Cardiac muscle cell (in vitro differentiated cells and primary cell): ENCODE measurements at regions not wholly inside any gene's neighbourhood (a gene's known extent, or its start where the extent isn't known, plus 50 kb on each side); places are given as distances from the start of the nearest gene placed in this dataset.
"Not testable (repeated sequence)": the region's sequence is repeated elsewhere in the genome, so short reads cannot be mapped to it uniquely, and the experiment has no call there.

Experiments
- DNase-seq, 2 donors: peaks; one replicate each; pipeline versions ENCODE4 v3.0.0 to v3.0.0-alpha.2; 2010 to 2017; ENCODE audit warnings: low read depth in 1 of 2, low spot score in 1 of 2
- H3K27ac ChIP-seq: fragments of 200-600 bp; sonication (generic); 2 replicates; pipeline ENCODE4 v1.5.1; 2016
- H3K27me3 ChIP-seq: fragments of 200-600 bp; sonication (generic); 2 replicates; pipeline ENCODE4 v1.6.0; 2016; ENCODE audit warnings: control low read depth
- H3K36me3 ChIP-seq: fragments of 200-600 bp; sonication (generic); 2 replicates; pipeline ENCODE4 v1.5.1; 2016; ENCODE audit warnings: control low read depth
- H3K4me1 ChIP-seq: fragments of 200-600 bp; sonication (generic); 2 replicates; pipeline ENCODE4 v1.8.1; 2017; ENCODE audit warnings: low read depth, mild to moderate bottlenecking, mixed run types
- H3K4me3 ChIP-seq: fragments of 200-600 bp; sonication (generic); 2 replicates; pipeline ENCODE4 v1.5.1; 2016; ENCODE audit warnings: mild to moderate bottlenecking
- H3K9me3 ChIP-seq: fragments of 200-600 bp; sonication (generic); 2 replicates; pipeline ENCODE4 v1.5.1; 2017; ENCODE audit warnings: low read depth, mild to moderate bottlenecking, control low read depth
- TF ChIP-seq, protein P1 (sequence below): IDR thresholded peaks from 2 replicates; pipeline ENCODE4 v1.5.1; 2012; ENCODE audit warnings: low read depth, mild to moderate bottlenecking, low read length

- H3K9me3 ChIP-seq, result no peaks in the 10 kb centered on the region
- no peaks in the 10 kb centered on the region for H3K36me3 ChIP-seq
- no peaks in the 10 kb centered on the region for H3K27me3 ChIP-seq
- DNase-seq, result no peak
- no peaks in the 10 kb centered on the region for H3K4me1 ChIP-seq
- no peak overlapping the region for H3K27ac ChIP-seq
- no peak overlapping the region for H3K4me3 ChIP-seq
- TF ChIP-seq, protein P1, sequence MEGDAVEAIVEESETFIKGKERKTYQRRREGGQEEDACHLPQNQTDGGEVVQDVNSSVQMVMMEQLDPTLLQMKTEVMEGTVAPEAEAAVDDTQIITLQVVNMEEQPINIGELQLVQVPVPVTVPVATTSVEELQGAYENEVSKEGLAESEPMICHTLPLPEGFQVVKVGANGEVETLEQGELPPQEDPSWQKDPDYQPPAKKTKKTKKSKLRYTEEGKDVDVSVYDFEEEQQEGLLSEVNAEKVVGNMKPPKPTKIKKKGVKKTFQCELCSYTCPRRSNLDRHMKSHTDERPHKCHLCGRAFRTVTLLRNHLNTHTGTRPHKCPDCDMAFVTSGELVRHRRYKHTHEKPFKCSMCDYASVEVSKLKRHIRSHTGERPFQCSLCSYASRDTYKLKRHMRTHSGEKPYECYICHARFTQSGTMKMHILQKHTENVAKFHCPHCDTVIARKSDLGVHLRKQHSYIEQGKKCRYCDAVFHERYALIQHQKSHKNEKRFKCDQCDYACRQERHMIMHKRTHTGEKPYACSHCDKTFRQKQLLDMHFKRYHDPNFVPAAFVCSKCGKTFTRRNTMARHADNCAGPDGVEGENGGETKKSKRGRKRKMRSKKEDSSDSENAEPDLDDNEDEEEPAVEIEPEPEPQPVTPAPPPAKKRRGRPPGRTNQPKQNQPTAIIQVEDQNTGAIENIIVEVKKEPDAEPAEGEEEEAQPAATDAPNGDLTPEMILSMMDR, result no peak
These were observed 175.0 kb upstream of the COL11A1 start for GRCh38 chr1:103283371-103283770.

GRCh38 chr1:103275725-103276124, 167.4 kb upstream of the COL11A1 start:
- TF ChIP-seq, protein P1, result no peak
- Histone ChIP-seq H3K27me3 (no peaks in the 10 kb centered on the region), H3K4me3 (no peak overlapping the region), H3K4me1 (no peaks in the 10 kb centered on the region), H3K27ac (no peak overlapping the region), H3K9me3 (no peaks in the 10 kb centered on the region), H3K36me3 (no peaks in the 10 kb centered on the region)
- DNase-seq, result no peak

GRCh38 chr1:103274886-103275285, 166.6 kb upstream of the COL11A1 start:
- Histone ChIP-seq H3K9me3 (no peaks in the 10 kb centered on the region), H3K4me1 (no peaks in the 10 kb centered on the region), H3K4me3 (no peak overlapping the region), H3K27me3 (no peaks in the 10 kb centered on the region), H3K27ac (no peak overlapping the region), H3K36me3 (no peaks in the 10 kb centered on the region)
- no peak for DNase-seq
- TF ChIP-seq, protein P1, result no peak

- Histone ChIP-seq H3K27ac (no peak overlapping the region), H3K9me3 (no peaks in the 10 kb centered on the region), H3K27me3 (no peaks in the 10 kb centered on the region), H3K4me3 (no peak overlapping the region), H3K36me3 (no peaks in the 10 kb centered on the region), H3K4me1 (no peaks in the 10 kb centered on the region)
- no peak for DNase-seq
- TF ChIP-seq, protein P1, result no peak
These were observed 164.8 kb upstream of the COL11A1 start for GRCh38 chr1:103273106-103273505.

DNA sequence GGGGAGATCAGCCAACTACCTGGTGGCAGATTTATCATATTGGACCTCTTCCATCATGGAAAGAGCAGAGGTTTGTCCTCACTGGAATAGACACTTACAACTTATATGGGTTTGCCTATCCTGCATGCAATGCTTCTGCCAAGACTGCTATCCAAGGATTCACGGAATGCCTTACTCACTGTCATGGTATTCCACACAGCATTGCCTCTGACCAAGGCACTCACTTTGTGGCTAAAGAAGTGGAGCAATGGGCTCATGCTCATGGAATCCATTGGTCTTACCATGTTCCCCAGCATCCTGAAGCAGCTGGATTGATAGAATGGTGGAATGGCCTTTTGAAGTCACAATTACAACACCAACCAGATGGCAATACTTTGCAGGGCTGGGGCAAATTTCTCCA, 163.1 kb upstream of the COL11A1 start:
- not testable (repeated sequence) for H3K36me3 ChIP-seq, H3K9me3 ChIP-seq, H3K4me3 ChIP-seq, H3K27me3 ChIP-seq, H3K4me1 ChIP-seq, H3K27ac ChIP-seq, DNase-seq

DNA sequence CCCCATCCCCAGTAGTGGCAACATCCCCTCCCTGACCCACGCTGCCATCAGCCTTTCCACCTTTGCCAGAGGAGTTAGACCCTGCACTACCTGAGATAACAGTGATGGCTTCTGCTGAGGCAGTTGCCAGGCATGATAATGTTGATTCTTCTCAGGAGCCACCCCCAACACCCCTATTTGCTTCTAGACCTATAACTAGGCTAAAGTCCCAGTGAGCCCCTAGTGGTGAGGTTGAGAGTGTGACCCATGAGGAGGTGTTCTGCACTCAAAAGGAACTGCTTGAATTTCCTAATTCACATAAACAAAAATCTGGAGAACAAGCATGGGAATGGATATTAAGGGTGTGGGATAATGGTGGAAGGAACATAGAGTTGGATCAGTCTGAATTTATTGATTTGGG, 159.6 kb upstream of the COL11A1 start:
- Histone ChIP-seq H3K27ac (no peak overlapping the region), H3K4me1 (peaks cover 8% of the 10 kb centered on the region), H3K9me3 (no peaks in the 10 kb centered on the region), H3K36me3 (no peaks in the 10 kb centered on the region), H3K4me3 (no peak overlapping the region), H3K27me3 (no peaks in the 10 kb centered on the region)
- TF ChIP-seq, protein P1, result no peak
- DNase-seq, result no peak
